ENCODE measurements at regions not wholly inside any gene's neighbourhood (a gene's known extent, or its start where the extent isn't known, plus 50 kb on each side); places are given as distances from the start of the nearest gene placed in this dataset.

GRCh38 chr2:235187806-235188205 is 236.0 kb downstream of the SH3BP4 start:
- no peaks in the 10 kb centered on the region for H3K27me3 ChIP-seq
- no peaks in the 10 kb centered on the region for H3K9me3 ChIP-seq
- 89 to 91% methylated on average over 4 to 8 of the region's 8 CpGs for WGBS, 2 donors (ENCODE audit: low coverage in 1 of 2)
- H3K27ac ChIP-seq: no peak overlapping the region
- no peaks in the 10 kb centered on the region for H3K36me3 ChIP-seq
- no peaks in the 10 kb centered on the region for H3K4me1 ChIP-seq
- no peak for DNase-seq
- intact Hi-C loops (cut with DNase I; ENCODE audit: low total_unique reads): no loop called here
- no peak for TF ChIP-seq EP300 (IDR thresholded peaks at IDR 0.05; ENCODE audit: low read depth)
- TF ChIP-seq POLR2A (IDR thresholded peaks at IDR 0.05): no peak
- TF ChIP-seq POLR2AphosphoS5 (IDR thresholded peaks at IDR 0.05): no peak
- TF ChIP-seq CTCF (IDR thresholded peaks at IDR 0.05): no peak
- in situ Hi-C loops (cut with MboI; ENCODE audit: low pct_ligation_motif_present in 1 of 4, low pct_unique_long_range_greater_than_20kb in 1 of 4, low sequenced_read_pairs in 3 of 4): no loop called here
- no peak overlapping the region for H3K4me3 ChIP-seq

- Histone ChIP-seq H3K4me3 (no peak overlapping the region), H3K27me3 (no peaks in the 10 kb centered on the region), H3K9me3 (no peaks in the 10 kb centered on the region), H3K36me3 (no peaks in the 10 kb centered on the region), H3K27ac (no peak overlapping the region), H3K4me1 (no peaks in the 10 kb centered on the region)
- intact Hi-C loops (cut with DNase I; ENCODE audit: low total_unique reads): no loop called here
- 72 to 78% methylated on average over 3 to 15 of the region's 15 CpGs for WGBS, 2 donors (ENCODE audit: low coverage in 1 of 2)
- TF ChIP-seq EP300 (IDR thresholded peaks at IDR 0.05; ENCODE audit: low read depth): no peak
- no peak for TF ChIP-seq CTCF (IDR thresholded peaks at IDR 0.05)
- no peak for TF ChIP-seq POLR2A (IDR thresholded peaks at IDR 0.05)
- no peak for TF ChIP-seq POLR2AphosphoS5 (IDR thresholded peaks at IDR 0.05)
- in situ Hi-C loops (cut with MboI; ENCODE audit: low pct_ligation_motif_present in 1 of 4, low pct_unique_long_range_greater_than_20kb in 1 of 4, low sequenced_read_pairs in 3 of 4): no loop called here
- no peak for DNase-seq
Observed at GRCh38 chr2:235191486-235191885, 239.7 kb downstream of the SH3BP4 start.

GRCh38 chr2:235191978-235192377 is 240.2 kb downstream of the SH3BP4 start:
- 56 to 74% methylated on average over 13 to 15 of the region's 15 CpGs for WGBS, 2 donors (ENCODE audit: low coverage in 1 of 2)
- H3K27ac ChIP-seq: no peak overlapping the region
- H3K4me3 ChIP-seq: no peak overlapping the region
- in situ Hi-C loops (cut with MboI; ENCODE audit: low pct_ligation_motif_present in 1 of 4, low pct_unique_long_range_greater_than_20kb in 1 of 4, low sequenced_read_pairs in 3 of 4) (no loop called here), intact Hi-C loops (cut with DNase I; ENCODE audit: low total_unique reads) (no loop called here)
- no peaks in the 10 kb centered on the region for H3K4me1 ChIP-seq
- TF ChIP-seq POLR2AphosphoS5 (IDR thresholded peaks at IDR 0.05) (no peak), CTCF (IDR thresholded peaks at IDR 0.05) (no peak), EP300 (IDR thresholded peaks at IDR 0.05; ENCODE audit: low read depth) (no peak), POLR2A (IDR thresholded peaks at IDR 0.05) (no peak)
- no peaks in the 10 kb centered on the region for H3K27me3 ChIP-seq
- DNase-seq: no peak
- H3K36me3 ChIP-seq: no peaks in the 10 kb centered on the region
- no peaks in the 10 kb centered on the region for H3K9me3 ChIP-seq

GRCh38 chr2:235194351-235194750 is 242.5 kb downstream of the SH3BP4 start:
- Histone ChIP-seq H3K9me3 (no peaks in the 10 kb centered on the region), H3K27ac (no peak overlapping the region), H3K36me3 (no peaks in the 10 kb centered on the region), H3K4me3 (no peak overlapping the region), H3K4me1 (no peaks in the 10 kb centered on the region), H3K27me3 (no peaks in the 10 kb centered on the region)
- no peak for TF ChIP-seq EP300 (IDR thresholded peaks at IDR 0.05; ENCODE audit: low read depth)
- no peak for TF ChIP-seq POLR2A (IDR thresholded peaks at IDR 0.05)
- TF ChIP-seq CTCF (IDR thresholded peaks at IDR 0.05): no peak
- no peak for TF ChIP-seq POLR2AphosphoS5 (IDR thresholded peaks at IDR 0.05)
- intact Hi-C loops (cut with DNase I; ENCODE audit: low total_unique reads): no loop called here
- in situ Hi-C loops (cut with MboI; ENCODE audit: low pct_ligation_motif_present in 1 of 4, low pct_unique_long_range_greater_than_20kb in 1 of 4, low sequenced_read_pairs in 3 of 4): no loop called here
- 60 to 87% methylated on average over 1 to 2 of the region's 2 CpGs for WGBS, 2 donors (ENCODE audit: low coverage in 1 of 2)
- no peak for DNase-seq
